GM23338 (cell line): ENCODE measurements at regions not wholly inside any gene's neighbourhood (a gene's known extent, or its start where the extent isn't known, plus 50 kb on each side); places are given as distances from the start of the nearest gene placed in this dataset.

ENCODE experiments used
- CREB1 ChIP-seq: fragments of 250-450 bp; sonication (Bioruptor Pico); IDR thresholded peaks from 2 replicates; pipeline ENCODE4 v1.5.0; 2020; ENCODE audit warnings: low read depth, mild to moderate bottlenecking, moderate library complexity
- TF ChIP-seq, protein P1 (sequence below), 2 experiments: fragments of 200-600 bp in 1 of 2; sonication (generic) in 1 of 2; conservative IDR thresholded peaks; 2 replicates each; pipeline versions ENCODE4 v1.5.1 to v1.6.1; 2016 to 2017; ENCODE audit warnings: antibody characterized with exemption in 2 of 2, low read depth in 2 of 2, mild to moderate bottlenecking in 2 of 2, moderate library complexity in 1 of 2
- TF ChIP-seq, protein P2 (sequence below): IDR thresholded peaks from one replicate; pipeline ENCODE4 v1.6.1; 2018; ENCODE audit warnings: antibody characterized with exemption; ENCODE audit not compliant: unreplicated experiment

DNA sequence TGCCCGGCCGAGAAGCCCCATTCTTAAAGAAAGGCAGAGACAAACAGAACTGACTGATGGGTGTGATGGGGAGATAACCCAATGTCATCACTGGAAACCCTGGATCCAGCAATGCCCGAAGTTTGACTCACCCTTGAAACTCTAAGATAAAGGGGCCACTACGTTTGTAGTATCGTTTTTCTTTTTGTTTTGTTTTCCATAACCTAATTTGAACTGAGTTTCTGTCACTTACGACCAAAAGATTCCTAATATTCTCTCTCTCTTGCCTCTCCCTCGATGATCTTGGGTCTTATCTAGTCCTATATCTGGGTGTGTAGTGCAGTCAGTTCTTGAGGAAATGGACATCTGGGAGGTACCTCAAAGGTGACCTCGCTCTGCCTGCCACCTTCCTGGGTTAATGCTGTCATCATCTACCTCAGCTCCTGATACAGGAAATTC is 57.8 kb upstream of the ID3 start:
- TF ChIP-seq, protein P1, sequence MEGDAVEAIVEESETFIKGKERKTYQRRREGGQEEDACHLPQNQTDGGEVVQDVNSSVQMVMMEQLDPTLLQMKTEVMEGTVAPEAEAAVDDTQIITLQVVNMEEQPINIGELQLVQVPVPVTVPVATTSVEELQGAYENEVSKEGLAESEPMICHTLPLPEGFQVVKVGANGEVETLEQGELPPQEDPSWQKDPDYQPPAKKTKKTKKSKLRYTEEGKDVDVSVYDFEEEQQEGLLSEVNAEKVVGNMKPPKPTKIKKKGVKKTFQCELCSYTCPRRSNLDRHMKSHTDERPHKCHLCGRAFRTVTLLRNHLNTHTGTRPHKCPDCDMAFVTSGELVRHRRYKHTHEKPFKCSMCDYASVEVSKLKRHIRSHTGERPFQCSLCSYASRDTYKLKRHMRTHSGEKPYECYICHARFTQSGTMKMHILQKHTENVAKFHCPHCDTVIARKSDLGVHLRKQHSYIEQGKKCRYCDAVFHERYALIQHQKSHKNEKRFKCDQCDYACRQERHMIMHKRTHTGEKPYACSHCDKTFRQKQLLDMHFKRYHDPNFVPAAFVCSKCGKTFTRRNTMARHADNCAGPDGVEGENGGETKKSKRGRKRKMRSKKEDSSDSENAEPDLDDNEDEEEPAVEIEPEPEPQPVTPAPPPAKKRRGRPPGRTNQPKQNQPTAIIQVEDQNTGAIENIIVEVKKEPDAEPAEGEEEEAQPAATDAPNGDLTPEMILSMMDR (conservative IDR thresholded peaks at IDR 0.05; ENCODE audit: low read depth in 2 of 2): no peak
- TF ChIP-seq, protein P2, sequence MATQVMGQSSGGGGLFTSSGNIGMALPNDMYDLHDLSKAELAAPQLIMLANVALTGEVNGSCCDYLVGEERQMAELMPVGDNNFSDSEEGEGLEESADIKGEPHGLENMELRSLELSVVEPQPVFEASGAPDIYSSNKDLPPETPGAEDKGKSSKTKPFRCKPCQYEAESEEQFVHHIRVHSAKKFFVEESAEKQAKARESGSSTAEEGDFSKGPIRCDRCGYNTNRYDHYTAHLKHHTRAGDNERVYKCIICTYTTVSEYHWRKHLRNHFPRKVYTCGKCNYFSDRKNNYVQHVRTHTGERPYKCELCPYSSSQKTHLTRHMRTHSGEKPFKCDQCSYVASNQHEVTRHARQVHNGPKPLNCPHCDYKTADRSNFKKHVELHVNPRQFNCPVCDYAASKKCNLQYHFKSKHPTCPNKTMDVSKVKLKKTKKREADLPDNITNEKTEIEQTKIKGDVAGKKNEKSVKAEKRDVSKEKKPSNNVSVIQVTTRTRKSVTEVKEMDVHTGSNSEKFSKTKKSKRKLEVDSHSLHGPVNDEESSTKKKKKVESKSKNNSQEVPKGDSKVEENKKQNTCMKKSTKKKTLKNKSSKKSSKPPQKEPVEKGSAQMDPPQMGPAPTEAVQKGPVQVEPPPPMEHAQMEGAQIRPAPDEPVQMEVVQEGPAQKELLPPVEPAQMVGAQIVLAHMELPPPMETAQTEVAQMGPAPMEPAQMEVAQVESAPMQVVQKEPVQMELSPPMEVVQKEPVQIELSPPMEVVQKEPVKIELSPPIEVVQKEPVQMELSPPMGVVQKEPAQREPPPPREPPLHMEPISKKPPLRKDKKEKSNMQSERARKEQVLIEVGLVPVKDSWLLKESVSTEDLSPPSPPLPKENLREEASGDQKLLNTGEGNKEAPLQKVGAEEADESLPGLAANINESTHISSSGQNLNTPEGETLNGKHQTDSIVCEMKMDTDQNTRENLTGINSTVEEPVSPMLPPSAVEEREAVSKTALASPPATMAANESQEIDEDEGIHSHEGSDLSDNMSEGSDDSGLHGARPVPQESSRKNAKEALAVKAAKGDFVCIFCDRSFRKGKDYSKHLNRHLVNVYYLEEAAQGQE: no peak
- no peak for TF ChIP-seq CREB1 (CRISPR knock-in tag)
